T-helper 17 cell (primary cell): ENCODE measurements at regions not wholly inside any gene's neighbourhood (a gene's known extent, or its start where the extent isn't known, plus 50 kb on each side); places are given as distances from the start of the nearest gene placed in this dataset.

Experiments used
- ATAC-seq: fragments of 150-1000 bp; cut with Tn5 transposase; 2 replicates; pipeline ENCODE4 v1.10.0; 2021; ENCODE audit warnings: mild to moderate bottlenecking, moderate library complexity
- DNase-seq, 3 donors: peaks; one replicate each; pipeline versions ENCODE4 v3.0.0 to v3.0.0-alpha.2; 2020 to 2021
- H3K9me3 ChIP-seq: one replicate; pipeline ENCODE4 v1.7.0; 2013; ENCODE audit warnings: low read length, mild to moderate bottlenecking; ENCODE audit not compliant: control insufficient read depth, poor library complexity, severe bottlenecking
- H3K27ac Mint-ChIP-seq: one replicate; pipeline ENCODE4 v1.8.0; 2022; ENCODE audit warnings: mild to moderate bottlenecking, moderate library complexity, mixed read lengths
- H3K27me3 Mint-ChIP-seq: one replicate; pipeline ENCODE4 v1.8.0; 2022; ENCODE audit warnings: mixed read lengths
- H3K36me3 Mint-ChIP-seq: one replicate; pipeline ENCODE4 v1.8.0; 2022; ENCODE audit warnings: low read depth, mixed read lengths
- H3K4me1 Mint-ChIP-seq: one replicate; pipeline ENCODE4 v1.8.0; 2022; ENCODE audit warnings: mild to moderate bottlenecking, mixed read lengths
- H3K4me3 Mint-ChIP-seq: one replicate; pipeline ENCODE4 v1.8.0; 2022; ENCODE audit warnings: mild to moderate bottlenecking, moderate library complexity, mixed read lengths

DNA sequence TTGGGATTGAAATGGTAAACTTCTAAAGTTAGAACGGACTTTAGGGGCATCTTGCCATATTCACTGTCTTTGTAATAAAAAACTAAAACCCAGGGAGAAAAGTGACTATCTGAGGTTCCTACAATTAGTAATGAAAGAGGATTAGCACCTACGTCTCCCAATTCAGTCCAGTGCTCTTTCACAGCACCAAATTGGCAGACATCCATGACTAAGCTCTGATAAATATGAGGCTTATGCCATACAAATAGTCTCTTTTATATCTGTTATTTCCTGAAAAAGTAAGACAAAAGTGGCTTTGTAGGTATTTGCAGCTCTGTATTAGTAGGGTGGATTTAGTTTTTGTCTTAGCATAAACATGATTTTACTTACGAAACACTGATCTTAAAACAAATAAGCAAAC, 315.0 kb upstream of the NRIP1 start:
- H3K27ac Mint-ChIP-seq = no peak overlapping the region
- H3K27me3 Mint-ChIP-seq = peaks cover 12% of the 10 kb centered on the region
- no peaks in the 10 kb centered on the region for H3K4me1 Mint-ChIP-seq
- no peaks in the 10 kb centered on the region for H3K9me3 ChIP-seq
- H3K36me3 Mint-ChIP-seq = peaks cover 2% of the 10 kb centered on the region
- no peak overlapping the region for H3K4me3 Mint-ChIP-seq
- no peak for DNase-seq
- no peak for ATAC-seq

DNA sequence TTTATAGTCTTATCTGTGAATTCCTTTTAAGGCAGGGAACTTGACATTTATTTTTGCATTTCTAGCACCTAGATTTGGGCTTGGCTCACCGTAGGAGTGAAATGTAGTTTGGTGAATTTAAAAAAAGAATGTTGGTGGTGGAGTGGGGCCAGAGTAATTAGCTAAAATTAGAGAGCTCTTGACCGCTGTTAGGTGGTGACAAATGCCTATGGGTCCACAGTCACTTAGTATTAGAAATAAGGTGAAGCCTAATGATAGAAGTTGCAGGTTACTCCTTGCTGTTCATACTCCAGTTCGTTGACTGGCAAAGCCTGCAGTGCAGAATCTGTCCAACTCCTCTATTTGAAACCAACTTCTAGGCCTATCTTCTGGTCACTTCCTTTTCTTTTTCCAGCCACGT, 318.8 kb upstream of the NRIP1 start:
- H3K9me3 ChIP-seq = no peaks in the 10 kb centered on the region
- Mint-ChIP-seq H3K4me1 (no peaks in the 10 kb centered on the region), H3K27ac (no peak overlapping the region), H3K27me3 (peaks cover 5% of the 10 kb centered on the region), H3K4me3 (no peak overlapping the region), H3K36me3 (no peaks in the 10 kb centered on the region)
- no peak for ATAC-seq
- no peak for DNase-seq

DNA sequence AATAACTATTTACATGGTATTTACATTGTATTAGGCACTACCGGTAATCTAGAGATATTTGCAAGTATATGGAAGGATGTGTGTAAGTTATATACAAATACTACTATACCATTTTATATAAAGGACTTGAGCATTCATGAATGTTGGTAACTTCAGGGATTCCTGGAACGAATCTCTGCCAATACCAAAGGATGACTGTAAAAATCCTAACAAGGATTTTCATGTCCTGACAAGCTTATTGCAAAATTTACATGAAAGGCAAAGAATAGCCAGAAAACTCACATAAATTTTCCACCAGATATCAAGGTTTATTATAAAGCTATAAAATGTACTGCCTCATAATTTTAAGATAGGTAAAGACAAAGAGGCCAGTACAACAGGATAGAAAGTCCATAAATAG, 325.2 kb upstream of the NRIP1 start:
- no peak overlapping the region for H3K4me3 Mint-ChIP-seq
- H3K36me3 Mint-ChIP-seq = no peaks in the 10 kb centered on the region
- peaks cover 4% of the 10 kb centered on the region for H3K27me3 Mint-ChIP-seq
- no peaks in the 10 kb centered on the region for H3K4me1 Mint-ChIP-seq
- H3K9me3 ChIP-seq = no peaks in the 10 kb centered on the region
- no peak for ATAC-seq
- no peak overlapping the region for H3K27ac Mint-ChIP-seq
- DNase-seq = no peak

DNA sequence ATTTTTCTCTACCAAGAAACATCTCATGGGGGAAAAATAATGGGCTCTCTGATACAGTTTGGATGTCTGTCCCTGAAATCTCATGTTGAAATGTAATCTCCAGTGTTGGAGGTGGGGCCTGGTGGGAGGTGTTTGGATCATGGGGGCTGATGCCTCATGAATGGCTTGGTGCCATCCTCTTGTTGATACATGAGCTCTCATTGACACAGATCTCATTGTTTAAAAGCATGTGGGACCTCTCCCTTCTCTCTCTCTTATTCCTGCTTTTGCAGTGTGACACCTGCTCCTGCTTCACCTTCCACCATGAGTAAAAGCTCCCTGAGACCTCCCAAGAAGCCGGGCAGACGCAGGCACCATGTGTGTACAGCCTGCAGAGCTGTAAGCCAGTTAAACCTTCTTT, 332.5 kb upstream of the NRIP1 start:
- H3K9me3 ChIP-seq = no peaks in the 10 kb centered on the region
- Mint-ChIP-seq H3K27me3 (no peaks in the 10 kb centered on the region), H3K36me3 (no peaks in the 10 kb centered on the region), H3K4me1 (no peaks in the 10 kb centered on the region), H3K4me3 (no peak overlapping the region), H3K27ac (peak overlapping the region; percentile 24)
- DNase-seq (no peak), ATAC-seq (no peak)

DNA sequence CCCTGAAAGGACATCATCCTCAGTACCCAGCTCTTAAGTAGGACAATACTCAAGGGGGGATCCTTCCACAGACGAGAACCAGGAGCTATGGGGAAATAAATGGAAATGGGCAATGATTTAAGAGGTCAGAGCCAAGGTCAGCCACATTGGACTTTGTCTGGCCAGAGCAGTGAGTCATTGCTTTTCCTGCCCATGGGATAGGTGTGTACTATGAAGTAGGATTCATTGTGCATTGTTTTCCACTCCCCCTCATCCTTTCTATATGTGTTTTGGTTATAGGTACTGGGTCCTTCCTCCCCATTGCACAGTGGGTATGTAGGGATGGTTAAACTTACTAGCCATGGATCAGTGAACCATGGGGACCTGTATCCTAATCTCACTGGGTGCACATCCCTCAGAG, 328.9 kb upstream of the USP25 start:
- Mint-ChIP-seq H3K4me1 (no peaks in the 10 kb centered on the region), H3K27me3 (no peaks in the 10 kb centered on the region), H3K27ac (no peak overlapping the region), H3K36me3 (no peaks in the 10 kb centered on the region), H3K4me3 (no peak overlapping the region)
- no peak for ATAC-seq
- H3K9me3 ChIP-seq = no peaks in the 10 kb centered on the region
- DNase-seq = no peak

DNA sequence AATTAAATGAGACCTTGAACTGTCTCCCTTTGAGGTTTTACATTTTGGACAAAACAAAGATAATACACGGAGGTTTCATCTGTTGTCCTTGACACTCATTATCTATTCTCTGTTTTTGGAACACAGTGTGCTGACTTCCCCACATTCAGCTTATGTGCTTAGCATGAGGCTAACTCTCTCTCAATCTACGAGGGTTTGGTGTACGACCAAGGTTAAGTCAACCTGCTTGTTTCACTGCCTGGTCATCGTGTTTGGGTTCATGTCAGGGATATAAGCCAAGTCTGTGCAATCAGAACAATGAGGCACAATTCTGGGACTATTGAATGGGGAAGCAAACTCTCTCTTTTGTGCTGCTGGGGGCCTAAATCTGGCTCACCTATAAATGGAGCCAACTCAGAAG, 328.5 kb upstream of the USP25 start:
- H3K27ac Mint-ChIP-seq = no peak overlapping the region
- no peaks in the 10 kb centered on the region for H3K9me3 ChIP-seq
- H3K4me1 Mint-ChIP-seq = no peaks in the 10 kb centered on the region
- H3K36me3 Mint-ChIP-seq = no peaks in the 10 kb centered on the region
- ATAC-seq (no peak), DNase-seq (no peak)
- no peaks in the 10 kb centered on the region for H3K27me3 Mint-ChIP-seq
- H3K4me3 Mint-ChIP-seq = no peak overlapping the region

DNA sequence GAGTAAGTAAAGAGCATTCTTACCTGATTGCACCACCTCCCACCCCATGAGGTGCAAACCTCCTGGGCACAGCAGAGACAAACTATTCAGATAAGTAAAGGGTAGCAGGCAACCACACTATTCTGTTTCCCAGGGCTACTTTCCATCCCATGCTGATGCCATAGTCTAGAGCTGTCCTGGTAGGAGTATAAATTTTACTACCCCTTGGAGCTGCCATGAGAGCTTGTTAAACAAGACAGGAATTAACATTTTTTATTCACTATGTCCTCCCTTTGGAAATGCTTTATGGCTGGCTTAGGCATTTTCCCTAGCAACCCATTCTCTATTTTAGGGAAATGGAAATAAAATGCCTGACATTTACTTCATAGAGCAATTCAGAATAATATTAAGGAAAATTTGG, 324.6 kb upstream of the USP25 start:
- no peak overlapping the region for H3K27ac Mint-ChIP-seq
- ATAC-seq = no peak
- H3K4me3 Mint-ChIP-seq = no peak overlapping the region
- no peaks in the 10 kb centered on the region for H3K4me1 Mint-ChIP-seq
- no peaks in the 10 kb centered on the region for H3K36me3 Mint-ChIP-seq
- H3K27me3 Mint-ChIP-seq = no peaks in the 10 kb centered on the region
- H3K9me3 ChIP-seq = no peaks in the 10 kb centered on the region
- DNase-seq = no peak

DNA sequence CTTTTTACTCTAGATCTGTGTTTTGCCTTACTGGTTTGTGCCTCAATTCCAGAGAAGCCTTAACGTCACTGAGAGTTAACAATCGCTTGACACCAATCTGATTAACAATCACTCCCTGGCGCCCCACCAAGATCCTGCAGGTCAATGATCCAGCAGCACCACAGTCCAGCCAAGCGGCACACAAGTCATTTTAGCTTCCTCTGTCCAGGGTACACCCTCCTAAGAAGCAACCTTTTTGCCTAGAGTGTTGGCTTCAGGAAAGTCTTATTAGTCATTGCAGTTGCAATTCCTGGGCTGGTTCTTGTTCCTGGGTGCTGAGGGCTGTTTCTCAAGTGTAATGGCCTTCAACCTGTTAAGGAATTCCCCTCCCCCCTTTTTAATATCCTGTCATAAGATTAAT, 323.0 kb upstream of the USP25 start:
- no peak for ATAC-seq
- DNase-seq = no peak

DNA sequence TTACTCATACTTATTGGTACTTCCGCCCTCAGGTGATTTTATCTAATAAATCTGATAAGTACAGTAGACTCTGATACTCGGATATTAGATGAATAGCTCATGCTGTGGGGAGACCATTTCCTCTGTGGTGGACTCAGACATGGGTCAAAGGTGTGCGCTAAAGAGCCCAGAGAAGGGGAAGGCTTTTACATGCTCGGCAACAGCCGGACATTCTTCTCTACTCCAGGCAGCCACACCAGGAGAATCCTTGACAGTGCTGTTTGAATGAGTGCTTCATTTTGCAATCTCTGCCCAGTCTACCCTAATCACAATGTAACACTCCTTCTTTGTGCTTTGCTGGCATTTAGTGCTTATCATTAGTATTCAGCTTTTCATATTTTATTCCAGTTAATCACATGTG, 322.2 kb upstream of the USP25 start:
- Mint-ChIP-seq H3K4me1 (no peaks in the 10 kb centered on the region), H3K27me3 (no peaks in the 10 kb centered on the region), H3K27ac (no peak overlapping the region), H3K36me3 (no peaks in the 10 kb centered on the region), H3K4me3 (no peak overlapping the region)
- DNase-seq = no peak
- no peak for ATAC-seq
- H3K9me3 ChIP-seq = no peaks in the 10 kb centered on the region

More for the DNA sequence above, 323.0 kb upstream of the USP25 start:
- H3K27ac Mint-ChIP-seq = no peak overlapping the region
- no peaks in the 10 kb centered on the region for H3K36me3 Mint-ChIP-seq
- H3K4me1 Mint-ChIP-seq = no peaks in the 10 kb centered on the region
- no peaks in the 10 kb centered on the region for H3K9me3 ChIP-seq
- H3K4me3 Mint-ChIP-seq = no peak overlapping the region
- H3K27me3 Mint-ChIP-seq = no peaks in the 10 kb centered on the region

DNA sequence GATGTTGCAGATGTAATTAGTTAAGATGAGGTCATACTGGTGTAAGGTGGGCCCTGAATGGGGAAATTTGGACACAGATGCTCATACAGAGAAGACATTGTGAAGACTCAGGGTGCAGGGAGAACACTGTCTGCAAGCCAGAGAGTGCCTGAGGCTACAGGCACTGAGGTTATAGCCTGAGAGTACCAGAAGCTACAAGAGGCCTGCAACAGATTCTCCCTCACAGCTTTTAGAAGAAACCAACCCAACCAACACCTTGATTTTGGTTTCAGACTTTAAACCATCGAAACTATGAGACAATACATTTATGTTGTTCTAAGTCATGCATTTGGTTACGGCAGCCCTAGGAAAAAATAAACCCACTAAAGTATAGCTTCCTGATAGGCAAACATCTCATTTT, 321.7 kb upstream of the USP25 start:
- no peak for ATAC-seq
- H3K36me3 Mint-ChIP-seq = no peaks in the 10 kb centered on the region

DNA sequence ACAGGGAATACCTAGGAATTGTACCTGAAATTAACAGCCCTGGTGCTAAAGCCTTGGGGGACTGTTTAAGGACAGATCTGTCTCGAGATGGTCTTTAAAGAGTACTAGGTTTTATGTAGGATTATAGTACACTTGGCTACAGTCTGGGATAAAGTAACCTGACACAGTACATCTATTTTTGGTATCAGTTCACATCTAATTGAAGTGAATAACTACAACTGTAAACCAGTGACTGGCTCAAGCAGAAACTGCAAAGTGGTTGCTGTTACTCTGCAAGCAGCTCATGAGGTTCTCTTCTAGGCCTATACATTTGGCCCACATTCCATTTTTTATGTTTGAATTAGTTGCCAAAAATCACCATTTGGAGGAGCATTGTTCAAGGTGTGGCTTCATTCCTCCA, 320.8 kb upstream of the USP25 start:
- no peaks in the 10 kb centered on the region for H3K27me3 Mint-ChIP-seq
- H3K9me3 ChIP-seq = no peaks in the 10 kb centered on the region
- H3K4me1 Mint-ChIP-seq = peaks cover 1% of the 10 kb centered on the region
- no peak overlapping the region for H3K4me3 Mint-ChIP-seq
- no peak overlapping the region for H3K27ac Mint-ChIP-seq
- DNase-seq = no peak
- no peaks in the 10 kb centered on the region for H3K36me3 Mint-ChIP-seq
- ATAC-seq = no peak

More for the DNA sequence above, 321.7 kb upstream of the USP25 start:
- H3K27ac Mint-ChIP-seq = no peak overlapping the region
- no peak for DNase-seq
- H3K4me3 Mint-ChIP-seq = no peak overlapping the region
- no peaks in the 10 kb centered on the region for H3K4me1 Mint-ChIP-seq
- H3K9me3 ChIP-seq = no peaks in the 10 kb centered on the region
- H3K27me3 Mint-ChIP-seq = no peaks in the 10 kb centered on the region

DNA sequence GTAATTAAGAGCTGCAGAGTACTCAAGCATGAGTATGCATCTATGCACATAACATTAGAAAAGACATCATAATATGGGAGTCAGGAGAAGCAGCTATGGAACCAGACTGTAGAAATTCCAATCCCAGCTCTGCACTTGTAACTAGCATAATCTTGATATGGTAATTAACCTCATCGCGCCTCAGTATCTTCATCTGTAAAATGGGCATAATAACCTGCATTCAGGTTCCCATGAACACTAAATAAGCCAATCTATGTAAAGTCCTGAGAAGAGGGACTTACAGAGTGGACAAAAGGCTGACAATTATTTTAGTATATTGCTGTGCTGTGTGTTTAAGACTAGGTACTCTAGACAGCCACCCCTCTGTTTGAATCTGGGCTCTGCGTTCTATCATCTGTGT, 318.9 kb upstream of the USP25 start:
- no peaks in the 10 kb centered on the region for H3K9me3 ChIP-seq
- H3K4me3 Mint-ChIP-seq = no peak overlapping the region
- H3K27ac Mint-ChIP-seq = no peak overlapping the region
- no peaks in the 10 kb centered on the region for H3K36me3 Mint-ChIP-seq
- H3K4me1 Mint-ChIP-seq = peaks cover 3% of the 10 kb centered on the region
- no peak for DNase-seq
- ATAC-seq = no peak
- no peaks in the 10 kb centered on the region for H3K27me3 Mint-ChIP-seq

DNA sequence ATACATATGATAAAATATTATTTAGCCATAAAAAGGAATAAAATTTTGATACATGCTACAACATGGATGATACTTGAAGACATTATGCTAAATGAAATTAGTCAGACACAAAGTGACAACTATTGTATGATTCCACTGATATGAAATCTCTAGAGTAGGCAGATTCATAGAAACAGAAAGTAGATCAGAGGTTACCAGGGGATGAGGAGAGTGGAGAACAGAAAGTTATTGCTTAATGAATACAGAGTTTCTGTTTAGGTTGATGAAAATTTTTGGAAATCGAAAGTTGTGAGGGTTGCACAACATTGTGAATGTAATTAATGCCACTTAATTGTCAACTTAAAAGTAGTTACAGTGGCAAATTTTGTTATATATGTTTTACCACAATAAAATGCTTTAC, 315.7 kb upstream of the USP25 start:
- Mint-ChIP-seq H3K27ac (no peak overlapping the region), H3K36me3 (no peaks in the 10 kb centered on the region), H3K4me1 (peaks cover 3% of the 10 kb centered on the region), H3K27me3 (no peaks in the 10 kb centered on the region), H3K4me3 (no peak overlapping the region)
- no peaks in the 10 kb centered on the region for H3K9me3 ChIP-seq
- ATAC-seq (no peak), DNase-seq (no peak)

DNA sequence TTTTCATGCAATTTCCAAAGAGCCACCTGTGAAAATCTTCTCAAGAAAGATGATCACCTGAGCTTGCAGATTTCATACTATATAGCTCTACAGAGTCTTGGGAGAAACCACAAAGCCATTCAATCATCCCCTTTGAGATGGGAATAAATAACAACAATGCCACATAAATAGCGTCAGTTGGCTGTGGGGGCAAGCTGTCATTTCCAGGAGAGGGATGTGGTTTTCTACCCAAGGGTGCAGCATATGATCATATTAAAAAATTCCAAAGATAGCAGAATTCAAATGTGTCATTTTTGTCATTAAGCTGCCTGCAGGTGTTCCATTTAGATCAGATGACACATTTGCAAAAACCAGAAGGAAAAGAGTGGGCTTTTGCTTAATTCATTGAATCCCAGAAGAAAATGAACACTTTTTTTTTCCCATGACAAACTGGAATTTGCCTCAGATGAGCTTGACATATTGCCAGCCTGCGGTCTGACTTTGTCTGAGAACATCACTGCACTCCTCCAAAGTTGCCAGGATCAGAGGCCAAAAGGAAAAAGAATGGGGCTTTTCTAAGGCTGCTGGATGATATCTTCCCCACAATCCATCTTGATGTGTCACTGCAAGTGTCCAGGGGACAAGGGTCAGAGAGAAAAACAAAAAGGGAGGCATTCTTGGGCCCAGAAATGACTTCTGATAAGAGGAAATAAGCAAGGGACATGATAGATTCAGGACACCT, 314.1 kb upstream of the USP25 start:
- Mint-ChIP-seq H3K36me3 (no peaks in the 10 kb centered on the region), H3K27ac (no peak overlapping the region), H3K27me3 (no peaks in the 10 kb centered on the region), H3K4me1 (peaks cover 3% of the 10 kb centered on the region), H3K4me3 (no peak overlapping the region)
- DNase-seq (no peak), ATAC-seq (no peak)
- no peaks in the 10 kb centered on the region for H3K9me3 ChIP-seq
